GM21360 (cell line): ENCODE measurements at regions not wholly inside any gene's neighbourhood (a gene's known extent, or its start where the extent isn't known, plus 50 kb on each side); places are given as distances from the start of the nearest gene placed in this dataset.
"Not testable (repeated sequence)": the region's sequence is repeated elsewhere in the genome, so short reads cannot be mapped to it uniquely, and the experiment has no call there.

ENCODE experiments used
- ATAC-seq: cut with Tn5 transposase; IDR thresholded peaks from one replicate; pipeline ENCODE4 v1.9.1; 2021; ENCODE audit warnings: mild to moderate bottlenecking, moderate library complexity; ENCODE audit not compliant: unreplicated experiment

GRCh38 chr6:19369785-19370184 lies 467.4 kb upstream of the ID4 start:
- ATAC-seq = no peak

- no peak for ATAC-seq
Observed at GRCh38 chr6:19370831-19371230, 466.3 kb upstream of the ID4 start.

DNA sequence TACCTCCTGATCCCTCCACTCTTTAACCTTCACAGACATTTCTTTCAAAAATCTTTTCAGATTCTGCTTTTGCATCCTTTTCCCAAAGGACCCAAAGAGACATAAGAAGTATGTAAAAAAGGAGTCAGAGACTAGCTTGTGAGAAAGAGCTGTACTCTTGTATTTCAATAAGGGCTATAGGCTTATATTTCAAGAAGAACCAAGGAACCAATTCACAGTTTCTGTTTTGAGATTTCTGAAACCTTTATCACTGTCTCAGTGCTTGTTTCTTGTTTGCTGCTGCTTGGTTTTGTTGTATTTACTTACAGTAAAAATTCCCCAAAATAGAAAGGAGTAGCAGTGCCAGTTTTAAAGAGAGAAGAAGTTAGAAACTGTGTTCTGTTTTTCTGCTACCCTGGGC lies 461.6 kb upstream of the ID4 start:
- ATAC-seq = no peak

DNA sequence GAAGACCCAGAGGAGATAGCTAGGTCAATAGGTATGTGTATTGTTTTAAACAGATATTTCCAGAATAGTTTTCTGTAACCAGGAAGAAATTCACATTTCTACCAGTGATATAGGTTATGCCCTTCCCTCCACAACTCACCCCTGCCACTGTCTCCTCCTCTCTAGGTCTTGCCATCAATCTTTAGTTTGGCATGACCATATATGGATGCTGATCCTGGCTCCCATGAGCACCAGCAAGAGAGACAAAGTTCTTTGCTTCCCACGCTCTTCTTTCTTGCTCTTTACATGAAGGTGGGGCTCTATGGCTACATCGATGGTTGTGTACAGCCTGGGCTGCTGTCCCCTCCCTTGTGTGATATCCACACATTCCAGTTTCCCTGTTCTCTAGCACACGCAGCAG lies 459.4 kb upstream of the ID4 start:
- no peak for ATAC-seq

GRCh38 chr6:19380293-19380692 lies 456.9 kb upstream of the ID4 start:
- no peak for ATAC-seq

DNA sequence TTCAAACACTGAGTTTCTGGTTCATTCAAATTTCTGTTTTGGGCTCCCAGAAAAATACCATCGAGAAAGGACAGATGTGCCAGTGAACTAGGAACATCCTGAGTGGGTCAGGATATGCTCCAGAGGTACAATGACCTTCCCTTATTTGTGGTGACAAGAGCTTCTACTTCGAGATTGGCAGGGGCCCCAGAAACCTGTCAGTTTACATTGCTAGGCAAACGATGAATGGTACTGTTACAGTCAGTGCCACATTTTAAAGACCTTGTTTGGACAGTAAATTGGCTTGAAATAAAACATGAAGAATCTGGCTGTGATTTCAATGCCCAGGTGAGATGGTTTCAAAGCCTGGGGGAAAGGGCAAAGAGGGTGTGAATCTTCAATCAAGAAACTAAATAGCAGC lies 454.5 kb upstream of the ID4 start:
- ATAC-seq = no peak

DNA sequence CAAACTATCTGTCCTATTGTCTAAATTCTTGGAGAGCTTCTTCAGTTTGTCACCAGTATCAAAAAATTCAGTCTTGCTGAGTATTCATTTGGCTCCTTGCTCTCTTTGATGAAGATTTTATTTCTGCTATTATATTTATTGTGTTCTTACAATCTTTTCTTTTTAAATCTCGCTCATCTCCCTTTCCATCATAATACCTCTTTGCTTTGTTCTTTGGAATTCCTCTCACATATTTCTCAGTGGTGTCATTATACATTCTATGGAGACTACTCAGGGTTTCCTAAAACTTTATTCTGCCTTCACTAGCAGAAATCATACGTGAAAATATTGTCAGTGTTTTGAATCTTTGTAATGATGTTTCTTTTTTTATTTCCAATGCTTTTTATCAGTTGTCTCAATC lies 445.2 kb upstream of the ID4 start:
- ATAC-seq = no peak

- ATAC-seq = no peak
Observed at GRCh38 chr6:19394051-19394450, 443.1 kb upstream of the ID4 start.

DNA sequence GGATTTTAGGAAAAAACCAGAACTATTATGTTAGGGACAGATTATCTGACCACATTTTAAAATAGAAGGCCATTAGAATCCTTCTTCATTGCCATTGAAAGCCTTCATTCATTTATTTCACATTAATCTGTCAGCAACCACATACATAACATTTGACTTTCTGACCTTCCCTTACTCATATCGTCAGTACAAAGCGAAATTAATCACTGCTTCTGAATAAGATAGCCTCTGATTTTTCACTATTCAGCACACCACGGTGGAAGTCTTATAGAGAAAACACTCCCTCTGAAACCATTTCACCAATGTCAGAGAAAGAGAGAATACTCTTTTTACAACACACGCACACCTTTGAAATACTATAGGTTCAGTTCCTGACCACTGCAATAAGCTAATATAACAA lies 442.5 kb upstream of the ID4 start:
- ATAC-seq = no peak

GRCh38 chr6:19395316-19395715 lies 441.9 kb upstream of the ID4 start:
- ATAC-seq = no peak

DNA sequence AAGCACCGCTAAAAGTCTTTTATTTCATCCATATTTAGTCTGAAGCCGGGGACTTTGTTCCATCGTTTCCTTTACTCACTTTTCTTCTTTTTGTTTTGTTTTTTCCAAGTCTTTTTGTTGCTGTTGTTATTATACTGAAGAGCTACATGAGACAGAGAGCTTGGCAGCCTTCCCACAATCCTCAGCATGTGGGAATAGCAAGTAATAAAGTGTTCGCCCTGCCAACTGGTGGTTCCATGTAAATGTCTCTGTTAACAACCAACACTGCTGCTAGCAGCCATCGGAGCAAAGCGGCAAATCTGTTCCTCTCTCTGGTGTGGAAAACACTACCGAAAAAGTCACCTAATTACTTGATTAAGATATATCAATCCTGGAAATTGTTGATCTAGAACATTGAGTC lies 437.8 kb upstream of the ID4 start:
- ATAC-seq = no peak

DNA sequence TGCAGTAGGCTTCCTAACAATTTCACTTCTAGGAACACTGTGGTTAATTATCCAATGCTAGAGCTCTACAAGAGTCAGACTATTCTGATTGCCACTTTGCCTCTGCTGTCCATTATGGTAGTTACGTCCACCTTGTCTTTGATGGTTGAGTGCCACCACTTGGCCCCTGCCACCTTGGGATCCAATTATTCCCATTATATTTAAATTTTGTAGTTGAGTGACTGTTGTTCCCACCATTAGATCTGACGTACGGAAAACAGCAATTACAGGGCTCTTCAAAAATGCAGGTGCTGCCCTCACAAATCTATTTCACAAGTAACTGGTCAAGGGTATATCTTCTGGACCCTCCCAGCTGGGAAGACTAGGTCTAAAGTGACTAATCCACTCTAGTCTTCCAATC lies 432.3 kb upstream of the ID4 start:
- not testable (repeated sequence) for ATAC-seq

DNA sequence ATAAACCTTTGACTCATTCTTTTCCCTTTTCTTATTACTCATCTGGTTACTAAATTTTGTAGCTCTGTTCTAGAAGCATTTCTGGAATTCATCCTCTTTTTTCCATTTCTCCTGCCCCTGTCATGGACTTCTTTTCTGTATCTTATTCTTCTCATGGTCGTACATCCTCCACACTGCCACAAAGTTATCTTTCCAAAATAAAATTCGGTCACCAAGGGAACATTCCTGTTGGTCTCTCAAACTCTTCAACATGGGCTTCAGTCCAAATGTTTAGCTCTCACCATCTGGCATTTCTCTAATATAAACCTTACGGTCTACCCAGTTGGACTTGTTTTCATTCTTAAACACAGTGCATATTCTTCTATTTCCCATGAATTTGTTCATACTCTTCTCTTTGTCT lies 428.8 kb upstream of the ID4 start:
- ATAC-seq = no peak

GRCh38 chr6:19410481-19410880 lies 426.7 kb upstream of the ID4 start:
- no peak for ATAC-seq

DNA sequence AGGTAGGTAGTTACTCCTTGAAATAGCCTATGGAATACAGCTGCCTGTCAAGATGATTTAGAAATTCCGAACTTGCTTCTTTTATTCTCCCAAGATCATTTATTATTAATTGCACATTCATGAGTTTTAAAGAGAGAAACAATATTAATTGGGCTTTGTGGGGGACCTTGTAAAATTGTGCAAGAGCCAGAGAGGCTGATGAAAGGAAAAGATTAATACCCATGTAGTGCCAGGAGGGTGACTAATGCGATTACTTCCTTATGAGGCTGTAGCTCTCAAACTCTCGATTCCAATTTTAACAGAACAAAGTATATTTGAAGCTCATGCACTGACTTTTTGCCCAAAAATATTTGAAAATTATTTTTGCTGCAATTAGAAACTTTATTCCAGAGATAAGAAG lies 423.8 kb upstream of the ID4 start:
- no peak for ATAC-seq

DNA sequence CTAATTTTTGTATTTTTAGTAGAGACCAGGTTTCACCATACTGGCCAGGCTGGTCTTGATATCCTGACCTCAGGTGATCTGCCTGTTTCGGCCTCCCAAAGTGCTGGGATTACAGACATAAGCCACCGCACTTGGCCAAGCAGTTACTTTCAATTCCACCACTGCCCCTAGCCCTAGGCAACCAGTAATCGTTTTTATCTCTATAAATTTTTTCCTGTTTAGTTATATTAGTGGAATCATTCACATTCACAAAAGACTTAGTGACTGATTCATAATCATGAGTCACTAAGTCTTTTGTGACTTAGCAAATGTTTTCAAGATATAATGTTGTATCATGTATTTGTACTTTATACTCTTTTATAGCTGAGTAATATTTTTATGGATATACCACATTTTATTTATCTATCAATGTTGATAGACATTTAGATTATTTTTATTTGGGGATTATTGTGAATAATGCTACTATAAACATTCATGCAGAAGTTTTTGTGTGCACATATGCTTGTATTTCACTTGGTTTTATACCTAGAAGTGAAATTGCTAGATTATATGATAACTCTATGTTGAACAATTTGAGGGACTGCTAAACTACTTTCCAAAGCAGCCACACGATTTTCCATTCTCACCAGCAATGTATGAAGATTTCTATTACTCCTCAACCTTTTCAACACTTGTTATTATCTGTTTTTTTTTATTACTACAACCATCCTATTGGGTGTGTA lies 421.4 kb upstream of the ID4 start:
- no peak for ATAC-seq

DNA sequence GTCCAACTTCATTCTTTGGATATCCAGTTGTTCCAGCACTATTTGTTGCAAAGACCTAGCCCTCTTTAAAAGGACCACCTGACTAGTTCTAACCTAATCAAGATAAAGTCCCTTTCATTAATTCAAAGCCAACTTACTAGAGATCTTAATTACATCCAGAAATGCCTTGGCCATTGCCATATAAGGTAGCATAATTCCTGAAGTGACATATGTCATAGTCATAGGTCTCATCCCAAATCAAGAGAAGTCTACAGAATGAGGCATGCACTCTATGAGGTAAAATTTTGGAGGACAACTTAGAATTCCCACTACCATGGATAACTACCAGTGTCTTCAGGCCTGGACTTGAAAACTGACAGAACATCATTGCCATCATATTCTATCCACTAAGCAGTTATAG lies 420.4 kb upstream of the ID4 start:
- no peak for ATAC-seq

GRCh38 chr6:19417713-19418112 lies 419.5 kb upstream of the ID4 start:
- no peak for ATAC-seq

- no peak for ATAC-seq
Observed at GRCh38 chr6:19424853-19425252, 412.3 kb upstream of the ID4 start.

DNA sequence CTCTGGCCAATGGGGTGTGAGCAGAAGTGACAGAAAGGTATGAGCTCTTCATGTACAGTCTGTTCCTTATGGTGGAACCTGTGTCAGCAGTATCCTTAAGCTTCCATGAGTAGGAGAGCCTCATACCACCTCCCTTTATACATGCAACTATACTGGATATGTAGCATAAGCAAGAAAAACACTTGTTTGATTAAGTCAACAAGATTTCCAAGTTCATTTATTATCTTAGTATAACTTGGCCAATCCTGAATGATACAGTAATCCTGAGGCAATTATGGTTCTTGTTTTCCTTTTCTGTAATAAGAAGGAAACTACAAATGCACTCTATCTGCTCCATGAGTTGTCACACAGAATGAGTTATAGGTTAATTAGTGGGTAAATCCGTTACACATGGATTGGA lies 409.6 kb upstream of the ID4 start:
- ATAC-seq = no peak

DNA sequence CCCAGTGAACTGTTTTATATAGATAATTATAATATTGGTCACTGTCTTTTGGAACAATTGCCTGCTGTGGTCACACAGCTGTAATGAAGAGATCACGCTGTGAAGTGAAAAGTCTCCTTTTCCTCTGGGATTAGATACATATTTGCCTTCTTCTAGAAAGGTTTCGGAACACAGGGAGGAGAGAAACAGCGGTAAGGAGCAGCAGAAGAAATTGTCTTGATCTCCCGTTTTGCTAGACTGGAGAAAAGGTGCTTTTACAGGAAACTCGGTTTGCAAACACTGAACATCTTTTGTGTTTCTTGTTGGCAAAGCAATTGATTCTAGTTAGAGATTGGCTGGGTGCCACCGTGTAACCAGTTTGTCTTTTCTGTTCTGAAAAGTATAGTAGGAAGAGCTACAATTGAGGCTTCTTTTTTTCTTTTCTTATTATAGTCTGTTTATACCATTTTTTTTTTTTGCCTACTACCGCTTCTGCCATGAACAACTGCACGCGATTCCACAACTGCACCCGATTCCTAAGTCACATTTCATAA lies 404.1 kb upstream of the ID4 start:
- ATAC-seq = no peak

GRCh38 chr6:19434065-19434464 lies 403.1 kb upstream of the ID4 start:
- no peak for ATAC-seq

DNA sequence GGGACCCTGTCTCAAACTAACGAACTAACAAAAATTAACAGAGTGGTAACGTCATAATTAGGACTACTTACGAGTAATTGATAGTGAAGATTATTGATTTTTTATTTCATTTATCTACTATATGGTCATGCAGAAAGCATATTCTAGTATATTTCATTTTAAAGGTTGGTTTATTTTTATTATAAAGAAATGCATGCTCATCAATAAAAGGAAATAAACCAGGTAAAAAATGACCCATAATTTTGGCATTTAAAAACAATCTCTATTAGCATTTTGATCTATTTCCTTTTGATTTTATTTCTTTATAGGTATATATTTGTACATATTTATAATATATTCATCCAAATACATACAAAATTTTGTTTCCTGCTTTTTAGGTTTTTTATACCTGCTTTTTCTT lies 401.4 kb upstream of the ID4 start:
- ATAC-seq = no peak
